ENCODE measurements at regions not wholly inside any gene's neighbourhood (a gene's known extent, or its start where the extent isn't known, plus 50 kb on each side); places are given as distances from the start of the nearest gene placed in this dataset.

DNA sequence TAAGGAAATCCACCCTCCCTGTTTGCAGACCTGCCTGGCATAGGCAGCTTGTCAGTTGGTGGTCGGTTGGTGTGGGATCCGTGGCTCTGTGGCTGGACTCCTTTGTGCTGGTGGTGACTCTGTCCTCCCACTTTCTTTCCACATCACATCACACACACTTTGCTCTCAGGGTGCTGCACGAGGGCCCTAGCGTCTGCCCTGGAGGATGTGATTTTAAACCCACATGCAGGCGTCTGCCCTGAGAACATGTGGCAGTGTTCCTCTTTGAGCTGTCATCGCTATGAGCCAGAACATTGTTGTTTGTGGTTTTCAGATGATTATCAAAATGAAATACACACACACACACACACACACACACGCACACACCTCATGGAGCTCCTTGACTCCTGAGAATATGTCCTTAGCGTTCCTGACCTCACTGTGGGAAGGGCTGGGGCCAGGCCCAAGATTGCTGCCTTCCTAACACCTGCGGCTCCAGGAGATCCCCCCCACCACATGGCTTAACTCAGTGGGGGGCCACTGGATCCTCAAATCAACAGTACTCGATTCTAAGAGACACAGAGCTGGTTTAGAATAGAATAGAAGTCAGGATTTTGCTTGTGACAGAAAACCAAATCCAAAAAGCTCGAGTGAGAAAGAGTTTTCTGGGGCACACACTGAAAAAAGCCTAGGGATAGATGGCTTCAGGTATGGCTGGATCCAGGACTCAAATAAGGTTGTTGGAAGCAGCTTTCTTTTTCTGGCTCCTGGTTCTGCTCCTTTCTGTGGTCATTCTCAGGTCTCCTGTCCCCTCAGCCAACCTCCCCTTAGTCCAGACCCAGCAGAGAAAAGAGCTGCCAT lies 54.8 kb downstream of the RTP5 start:
- DNase-seq = no peak

DNA sequence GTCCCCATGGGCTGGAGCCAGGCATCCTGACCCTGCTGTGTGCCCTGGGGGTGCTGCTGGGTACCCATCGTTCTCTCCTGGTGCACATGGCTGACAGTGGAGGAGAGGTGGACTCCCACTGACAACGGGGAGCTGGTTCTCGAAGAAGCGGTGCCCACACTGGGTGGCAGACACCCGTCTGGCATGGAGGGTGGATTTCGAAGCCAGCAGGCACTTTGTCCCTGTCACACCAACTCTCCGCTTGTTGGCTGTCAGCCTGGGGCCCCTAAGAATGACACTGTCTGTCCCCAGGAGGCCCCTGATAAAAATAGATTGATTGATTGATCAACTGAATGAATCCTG lies 55.4 kb downstream of the RTP5 start:
- DNase-seq = no peak

DNA sequence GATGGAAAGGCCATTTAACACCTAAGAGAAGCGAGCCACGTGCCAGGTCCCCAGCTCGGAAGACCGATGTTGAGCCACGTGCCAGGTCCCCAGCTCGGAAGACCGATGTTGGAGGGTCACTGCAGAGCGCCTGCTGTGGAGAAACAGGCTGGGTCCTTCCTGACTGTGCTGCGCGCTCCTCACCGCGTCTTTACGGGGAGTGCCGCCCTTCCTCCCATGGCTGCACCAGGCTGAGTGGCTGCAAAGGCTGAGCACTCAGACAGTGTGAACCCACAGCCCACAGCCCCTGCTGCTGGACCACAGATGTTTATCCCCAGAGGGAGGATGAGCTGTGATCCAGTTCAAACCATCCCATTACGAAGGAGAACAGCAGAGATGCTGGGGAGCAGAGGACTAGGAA lies 55.7 kb downstream of the RTP5 start:
- no peak for DNase-seq

DNA sequence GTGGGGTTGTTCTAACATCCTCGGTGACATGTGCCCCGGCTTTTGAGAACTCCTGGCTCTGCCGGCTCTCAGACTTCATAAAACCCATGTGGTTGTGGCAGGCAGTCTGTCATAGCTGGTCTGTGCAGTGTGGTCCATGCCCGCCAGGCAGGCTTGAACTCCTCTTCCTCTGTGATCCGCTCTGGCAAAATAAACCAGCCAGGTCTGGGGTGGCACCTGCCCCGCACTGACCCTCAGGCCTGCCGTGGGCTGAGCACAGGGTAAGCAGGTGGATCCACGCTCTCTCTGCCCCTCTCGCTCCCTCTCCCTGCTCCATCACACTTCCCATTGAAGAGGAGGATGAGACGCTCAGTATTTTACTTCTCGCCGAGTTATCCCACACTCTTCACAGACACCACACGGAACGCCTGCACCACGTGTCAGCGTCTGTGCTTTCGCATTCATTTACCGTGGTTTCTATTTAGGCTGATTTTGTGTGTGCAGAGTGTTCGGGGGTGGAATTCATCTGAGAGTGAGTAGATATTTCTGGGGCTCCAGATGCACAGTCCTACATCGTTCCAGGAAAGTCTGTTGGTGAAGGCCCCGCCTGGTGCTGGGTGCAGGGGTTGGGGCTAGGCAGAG lies 56.4 kb downstream of the RTP5 start:
- no peak for DNase-seq

DNA sequence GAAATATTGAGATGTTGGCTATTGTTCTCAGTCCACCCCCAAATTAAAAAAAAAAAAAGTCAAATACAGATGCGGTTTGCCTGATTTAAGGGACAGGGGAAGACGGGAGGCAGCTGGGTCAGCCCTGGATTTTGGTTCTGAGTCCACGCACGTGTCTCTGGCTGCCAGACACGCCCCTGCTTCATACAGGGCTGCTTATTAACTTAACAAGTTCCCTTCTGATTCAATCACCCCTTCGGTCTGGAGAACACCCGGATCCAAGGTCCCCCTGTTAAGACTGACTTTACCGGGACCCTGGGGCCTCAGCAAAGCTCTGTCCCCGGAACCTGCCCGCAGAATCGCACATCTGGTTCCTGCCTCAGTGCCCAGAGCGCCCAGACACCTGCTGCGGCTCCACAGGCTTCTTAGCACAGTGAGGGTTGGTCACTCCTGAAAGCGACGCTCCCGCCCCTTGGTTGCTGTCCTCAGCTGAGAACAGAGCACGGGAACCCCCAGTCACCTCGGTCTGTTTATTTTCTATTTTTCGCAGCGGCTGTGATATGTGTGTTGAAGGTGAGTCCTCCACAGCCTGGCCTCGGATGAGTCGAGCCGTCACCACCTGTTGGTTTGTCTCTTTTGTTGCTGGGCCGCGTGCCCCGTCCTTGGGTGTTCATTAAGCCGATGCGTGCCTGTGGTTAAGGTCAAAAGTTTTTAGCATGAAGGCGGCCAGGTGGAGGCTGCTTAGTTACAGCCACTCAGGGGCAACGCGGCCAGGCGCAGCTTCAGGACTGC lies 57.2 kb downstream of the RTP5 start:
- no peak for DNase-seq

DNA sequence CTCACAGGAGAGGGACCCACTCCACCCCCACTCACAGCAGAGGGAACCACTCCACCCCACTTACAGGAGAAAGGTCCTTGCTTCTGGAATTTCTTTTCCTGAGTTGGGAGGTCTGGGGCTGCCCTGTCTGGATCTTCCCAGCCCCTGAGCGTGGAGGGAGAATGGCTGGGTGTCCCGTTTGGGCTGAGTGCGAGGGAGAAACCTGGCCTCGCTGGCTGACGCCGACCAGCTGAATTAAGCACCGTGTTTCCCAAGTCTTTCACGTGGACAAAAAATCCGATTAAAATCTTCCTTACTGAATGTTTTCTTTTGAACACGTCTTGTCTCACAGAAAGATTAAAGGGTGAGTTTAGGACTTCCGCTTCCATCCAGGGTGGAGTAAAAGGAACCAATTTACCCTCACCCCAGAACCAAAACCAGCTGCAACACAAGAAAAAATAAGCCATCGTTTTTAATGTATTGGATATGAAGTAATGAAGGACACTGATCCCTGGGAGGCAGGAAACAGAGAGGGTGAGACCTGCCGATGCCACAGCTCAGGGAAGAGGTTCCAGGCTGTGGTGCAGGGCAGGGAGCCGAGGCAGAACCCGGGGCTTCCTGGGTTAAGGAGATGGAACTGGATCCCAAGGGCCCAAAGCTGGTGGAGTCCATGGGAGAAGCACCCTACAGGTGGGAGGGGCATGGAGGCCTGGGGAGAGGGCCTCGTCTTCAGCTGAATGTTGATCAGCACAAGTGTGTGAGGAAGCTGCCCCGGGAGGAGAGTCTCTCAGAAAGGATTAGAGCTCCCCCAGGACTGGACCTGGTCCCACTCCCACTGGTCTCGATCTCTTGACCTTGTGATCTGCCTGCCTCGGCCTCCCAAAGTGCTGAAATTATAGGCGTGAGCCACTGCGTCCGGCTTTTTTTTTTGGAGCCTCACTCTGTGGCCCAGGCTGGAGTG lies 60.3 kb downstream of the RTP5 start:
- no peak for DNase-seq

DNA sequence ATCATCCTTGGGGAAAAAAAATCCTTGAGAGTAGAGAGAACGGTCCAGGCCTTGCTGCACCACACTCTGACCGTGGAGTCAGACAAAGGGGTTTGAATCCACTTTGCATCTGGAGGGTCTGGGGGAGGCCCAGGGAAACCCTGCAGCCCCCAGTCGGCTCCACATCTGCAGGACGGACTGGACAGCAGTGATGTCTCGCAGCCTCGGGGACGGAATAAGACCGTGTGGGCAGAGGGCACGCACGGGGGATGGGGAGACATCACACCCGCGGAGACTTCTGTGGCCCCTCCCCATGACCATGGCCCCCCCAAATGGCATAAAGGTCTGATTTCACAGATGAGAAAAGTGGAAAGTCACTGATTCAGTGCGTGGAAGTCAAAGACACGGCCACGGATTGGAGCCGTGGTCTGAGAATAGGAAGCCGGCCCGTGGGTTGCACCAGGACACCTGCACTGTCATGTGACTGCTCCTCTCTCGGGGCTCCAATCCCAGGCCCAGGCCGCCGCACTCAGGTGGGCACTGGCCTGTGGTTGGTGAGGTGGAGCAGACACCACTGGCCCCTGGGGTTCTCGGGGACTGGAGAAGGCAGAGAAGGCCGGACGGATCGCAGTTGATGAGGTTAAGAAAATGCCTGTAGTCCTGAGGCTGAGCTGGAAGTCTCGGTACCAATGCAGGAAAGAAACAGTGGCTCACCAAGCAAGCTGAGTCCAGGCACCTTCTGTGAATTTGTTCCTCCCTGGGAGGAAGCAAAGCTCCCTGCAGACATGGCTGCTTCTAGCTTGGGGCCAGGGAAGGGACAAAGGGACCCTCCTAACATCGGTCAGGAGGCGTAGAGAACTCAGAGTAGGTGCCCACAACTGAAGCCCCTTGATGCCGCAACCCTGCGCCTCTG lies 61.8 kb downstream of the RTP5 start:
- no peak for DNase-seq

DNA sequence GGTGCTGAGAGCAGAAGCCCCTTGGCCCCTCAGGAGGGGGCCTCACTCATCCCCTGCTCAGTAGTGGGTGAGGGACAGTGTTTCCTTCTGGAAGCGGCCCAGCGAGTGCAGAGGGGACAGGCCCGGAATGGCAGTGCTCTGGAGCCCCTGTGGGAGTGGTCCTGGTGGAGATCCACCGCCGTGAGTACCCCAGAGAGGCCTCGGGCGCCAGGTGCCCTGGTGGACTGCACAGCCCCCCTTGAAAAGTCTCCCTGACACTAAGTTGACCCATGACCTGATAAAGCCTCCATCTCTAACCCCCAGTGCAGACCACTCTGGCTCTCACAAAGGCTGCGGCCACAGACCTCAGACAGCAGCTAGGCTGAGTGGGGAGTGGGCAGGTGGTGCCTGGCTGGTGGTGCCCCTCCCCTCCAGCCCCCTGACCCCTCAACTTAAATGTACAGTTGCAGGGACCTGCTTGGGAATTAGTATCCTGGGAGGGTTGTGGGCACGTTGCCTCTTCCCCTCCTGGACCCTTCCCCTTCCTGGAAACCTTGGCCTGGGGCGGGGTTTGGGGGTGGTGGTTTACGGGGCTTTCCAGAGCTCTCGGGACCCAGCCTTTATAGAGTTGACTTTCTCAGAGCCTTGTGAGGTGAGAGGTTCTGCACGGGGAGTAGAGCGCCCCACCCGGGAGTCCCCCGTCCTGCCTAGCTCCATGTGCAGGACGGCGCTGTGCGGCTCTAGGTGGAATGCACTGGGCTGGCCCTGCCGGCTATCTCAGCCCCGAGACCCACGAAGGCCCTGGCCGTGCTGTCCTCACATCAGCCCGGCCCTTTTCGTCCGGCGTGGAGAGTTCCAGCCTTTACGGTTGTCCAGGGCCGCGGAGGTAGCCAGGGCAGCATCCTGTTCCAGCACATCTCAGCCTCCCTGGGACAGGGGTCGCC lies 62.7 kb downstream of the RTP5 start:
- DNase-seq = no peak

DNA sequence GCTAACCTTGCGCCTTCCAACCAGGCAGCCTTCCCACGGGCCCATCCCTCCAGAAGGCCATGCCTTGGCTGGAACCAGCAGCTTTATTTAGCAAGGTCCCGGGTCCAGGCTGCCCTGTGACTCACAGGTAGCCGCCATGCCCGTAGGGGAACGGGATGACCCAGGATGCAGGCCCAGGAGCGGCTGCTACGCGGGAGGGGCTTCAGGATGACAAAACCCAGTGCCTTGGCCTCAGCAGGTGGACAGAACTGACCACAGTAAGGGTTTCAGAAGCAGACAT lies 63.3 kb downstream of the RTP5 start:
- no peak for DNase-seq

DNA sequence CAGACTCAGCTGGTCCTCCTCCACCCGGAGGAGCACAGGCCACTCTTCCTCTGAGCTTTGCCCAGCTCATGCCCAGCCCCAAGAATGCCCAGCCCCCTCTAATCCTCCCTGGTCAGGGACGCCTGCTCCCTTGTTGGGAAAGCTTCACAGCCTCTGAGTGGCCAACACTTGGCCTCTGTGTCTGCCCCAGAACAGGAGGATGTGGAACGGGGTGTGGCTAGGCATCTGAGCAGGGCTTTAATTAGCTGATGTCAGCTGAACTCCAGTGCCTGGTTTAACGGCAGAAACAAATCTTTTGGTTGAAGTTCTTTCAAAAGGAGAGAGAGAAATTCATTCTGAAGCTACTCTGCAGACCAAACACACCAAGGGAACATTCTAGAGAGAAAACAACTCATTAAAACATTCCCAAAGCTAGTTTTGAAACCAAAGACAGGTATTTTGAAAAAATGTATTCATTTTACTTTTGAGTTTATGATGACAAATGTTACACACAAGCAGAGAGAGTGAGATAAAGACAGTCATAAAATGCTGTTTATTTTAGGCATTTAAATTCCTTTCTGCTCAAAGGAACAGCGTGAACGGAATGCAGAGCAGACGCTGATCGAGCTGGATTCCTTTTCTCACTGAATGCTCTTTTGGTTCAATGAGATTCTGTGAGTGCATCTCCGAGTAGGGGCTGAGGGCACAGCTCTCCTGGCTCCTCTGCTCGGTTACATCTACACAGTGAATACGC lies 63.8 kb downstream of the RTP5 start:
- DNase-seq = no peak

DNA sequence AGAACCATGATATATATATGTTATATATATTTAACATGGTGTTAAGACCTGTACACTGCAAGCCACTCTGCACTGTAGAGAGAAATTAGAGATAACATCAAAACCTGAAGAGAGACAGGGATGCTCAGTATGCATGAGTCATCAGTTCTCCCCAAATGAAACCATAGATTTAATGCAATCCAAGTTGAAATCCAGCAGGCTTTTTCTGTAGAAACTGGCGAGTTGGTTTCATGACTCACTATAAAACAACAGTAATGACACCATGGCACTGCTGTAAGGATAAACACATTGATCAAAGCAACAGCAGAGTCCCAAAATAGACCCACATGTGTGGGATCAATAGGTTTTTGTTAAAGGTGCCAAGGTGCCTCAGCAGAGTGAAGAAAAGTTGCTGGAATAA lies 65.8 kb downstream of the RTP5 start:
- DNase-seq = no peak

DNA sequence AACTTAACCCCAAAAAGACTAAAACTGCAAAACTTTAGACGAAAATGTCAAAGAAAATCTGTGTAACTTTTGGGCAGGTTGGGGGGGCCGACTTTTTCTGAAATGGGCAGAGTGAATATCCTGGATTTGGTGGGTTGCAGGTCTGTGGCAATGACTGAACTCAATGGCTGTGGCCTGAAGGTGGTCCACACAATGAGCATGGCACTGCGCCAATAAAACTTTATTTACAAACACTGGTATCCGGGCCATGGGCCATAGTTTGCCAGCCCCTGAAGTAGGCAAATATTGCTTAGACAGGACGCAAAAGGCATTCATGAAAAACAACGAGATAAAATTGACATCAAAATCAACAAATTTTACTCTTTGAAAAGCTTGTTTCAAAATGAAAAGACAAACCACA lies 66.2 kb downstream of the RTP5 start:
- no peak for DNase-seq

DNA sequence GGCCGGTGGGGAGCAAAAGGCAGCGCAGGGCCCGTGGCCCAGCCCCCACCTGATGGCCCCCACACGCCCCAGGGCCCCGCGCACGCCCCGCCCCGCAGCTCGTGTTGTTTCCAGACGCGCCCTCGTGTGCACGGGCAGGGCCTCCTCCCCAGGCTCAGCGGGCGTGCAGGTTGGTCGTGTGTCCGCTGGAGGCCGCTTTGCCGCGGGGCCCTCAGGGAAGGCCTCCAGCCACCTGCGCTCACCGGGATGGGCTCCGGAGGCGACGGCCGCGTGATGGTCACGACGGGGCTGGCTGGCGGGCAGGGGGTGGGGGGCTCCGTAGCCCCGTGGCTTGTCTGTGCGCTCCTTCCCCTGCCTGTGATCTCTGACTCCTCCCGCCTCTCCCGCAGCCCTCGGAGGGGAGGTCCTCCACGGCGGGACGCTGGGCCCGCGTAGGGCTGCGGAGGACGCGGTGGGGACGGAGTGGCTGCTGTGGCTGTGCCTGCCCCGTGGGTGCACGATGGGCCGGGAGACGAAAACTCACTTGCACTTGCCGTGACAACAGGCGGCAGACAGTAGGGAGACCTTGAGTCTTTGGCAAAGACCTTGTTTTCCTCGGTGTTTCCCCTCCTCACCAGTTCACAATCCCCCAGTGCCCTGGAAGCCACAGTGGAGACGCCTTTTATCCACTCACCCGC lies 67.1 kb downstream of the RTP5 start:
- no peak for DNase-seq

DNA sequence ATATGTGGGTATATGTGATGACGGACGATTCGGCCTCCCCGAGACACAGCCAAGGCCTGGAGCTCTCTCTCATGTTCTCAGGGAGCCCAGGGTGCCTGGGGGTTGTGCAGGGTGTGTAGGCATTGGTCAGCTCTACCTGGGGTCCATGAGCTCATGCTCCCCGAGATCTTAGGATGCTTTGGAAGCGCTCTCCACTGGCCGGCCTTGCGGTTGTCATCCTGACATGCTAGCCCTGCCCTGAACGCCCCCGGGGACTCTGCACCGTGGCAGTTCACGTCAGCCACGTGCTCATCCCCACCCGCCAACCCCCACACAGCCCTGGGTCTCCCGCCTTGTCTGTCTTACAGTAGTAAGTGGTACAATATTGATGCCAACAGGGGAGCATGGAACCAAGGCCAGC lies 67.8 kb downstream of the RTP5 start:
- DNase-seq = no peak

DNA sequence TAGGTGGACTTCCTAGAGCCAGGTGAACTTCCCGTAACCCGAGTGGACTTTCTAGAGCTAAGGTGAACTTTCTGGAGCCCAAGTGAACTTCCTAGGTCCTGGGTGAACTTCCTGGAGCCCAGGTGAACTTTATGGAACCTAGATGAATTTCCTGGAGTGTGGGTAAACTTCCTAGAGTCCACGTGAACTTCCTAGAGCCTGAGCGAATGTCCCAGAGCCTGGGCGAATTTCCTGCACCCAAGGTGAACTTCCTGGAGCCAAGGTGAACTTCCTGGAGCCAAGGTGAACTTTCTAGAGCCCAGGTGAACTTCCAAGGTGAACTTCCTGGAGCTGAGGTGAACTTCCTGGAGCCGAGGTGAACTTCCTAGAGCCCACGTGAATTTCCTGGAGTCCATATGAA lies 70.0 kb downstream of the RTP5 start:
- no peak for DNase-seq

DNA sequence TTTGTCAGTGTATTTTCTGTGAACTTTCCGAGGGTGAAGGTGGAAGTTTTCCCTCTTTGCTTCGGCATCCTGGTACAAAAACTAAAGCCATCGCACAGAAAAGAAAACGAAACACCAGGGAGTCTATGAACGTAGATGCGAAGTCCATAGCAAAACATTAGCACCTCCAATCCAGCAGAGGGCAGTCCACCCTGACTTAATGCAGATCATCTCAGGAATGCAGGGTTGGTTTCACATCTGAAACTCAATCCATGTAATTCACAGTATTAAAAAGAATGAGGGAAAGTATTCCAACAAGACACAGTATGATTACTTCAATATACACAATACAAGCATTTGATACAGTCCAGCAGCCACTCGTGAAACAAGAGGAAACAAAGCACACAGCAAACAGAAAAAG lies 70.8 kb downstream of the RTP5 start:
- DNase-seq = no peak

DNA sequence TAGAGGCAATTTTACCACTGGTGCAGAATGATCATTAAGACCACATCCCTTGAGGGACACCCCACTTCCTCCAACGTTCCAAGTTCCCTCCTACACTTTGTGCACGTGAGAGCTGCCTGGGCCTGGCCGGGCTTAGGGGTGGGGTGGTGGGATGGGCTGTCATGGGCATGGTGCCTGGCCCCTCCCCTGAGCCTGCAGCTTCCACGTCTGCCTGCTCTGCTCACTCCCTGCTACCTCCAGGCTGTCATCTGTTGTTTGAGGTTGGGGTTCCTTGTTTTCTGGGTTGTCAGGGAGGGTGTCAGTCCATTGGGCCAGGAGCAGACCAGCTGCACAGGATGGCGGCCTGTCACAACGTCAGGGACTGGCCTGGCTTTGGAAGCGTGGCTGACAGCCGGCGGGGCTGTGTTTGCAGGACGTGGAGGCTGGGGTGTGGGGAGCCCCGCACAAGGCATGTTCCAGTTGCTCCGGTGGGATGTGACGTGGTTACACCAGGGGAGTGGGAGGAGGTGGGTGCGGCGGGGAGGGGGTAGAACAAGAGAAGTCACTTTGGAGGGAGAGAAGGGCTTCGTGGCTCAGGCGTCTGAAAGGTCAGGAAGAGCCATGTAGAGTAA lies 72.3 kb downstream of the RTP5 start:
- DNase-seq = no peak

DNA sequence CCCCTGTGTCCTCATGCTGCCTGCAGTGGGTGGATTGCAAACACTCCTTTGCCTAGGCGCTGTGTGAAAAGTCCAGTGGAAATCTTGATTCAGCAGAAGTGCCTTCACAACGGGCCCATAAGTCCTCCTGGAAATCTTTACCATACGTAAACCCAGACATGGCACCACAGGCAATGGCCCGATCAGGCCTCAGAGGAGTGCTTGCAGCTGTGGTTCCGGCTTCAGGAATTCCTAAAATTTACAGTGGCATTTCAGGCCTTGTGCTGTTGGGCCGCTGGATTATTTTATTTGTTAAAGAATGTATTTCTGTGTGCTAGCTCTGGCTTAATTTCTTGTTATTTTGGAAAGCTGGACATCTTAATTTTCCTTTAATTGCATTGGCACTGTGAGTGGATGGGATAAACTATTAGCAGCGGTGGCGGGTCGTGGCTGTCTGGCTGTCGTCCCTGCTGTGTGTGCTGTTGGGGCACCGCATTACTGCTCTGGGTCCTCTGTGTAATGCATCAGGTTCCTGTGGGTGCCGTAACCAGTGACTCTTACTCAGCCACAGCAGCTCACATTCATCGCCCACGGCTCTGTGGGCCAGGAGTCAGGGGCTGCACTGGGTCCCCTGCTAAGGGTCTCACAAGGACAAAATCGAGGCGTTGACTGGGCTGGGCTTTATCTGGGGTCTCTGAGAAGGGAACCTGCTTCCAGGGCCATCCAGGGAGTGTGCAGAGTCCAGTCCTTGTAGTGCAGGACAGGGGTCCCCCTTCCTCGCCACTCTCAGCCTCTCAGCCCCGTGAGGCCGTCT lies 73.1 kb downstream of the RTP5 start:
- DNase-seq = no peak
